ENCODE measurements at regions not wholly inside any gene's neighbourhood (a gene's known extent, or its start where the extent isn't known, plus 50 kb on each side); places are given as distances from the start of the nearest gene placed in this dataset.

GRCh38 chr21:24852610-24853195 lies 754.6 kb downstream of the MRPL39 start:
- no peak overlapping the region for H3K27ac ChIP-seq (ENCODE audit: extremely low read depth, low read depth, low read length)
- H3K9me3 ChIP-seq (ENCODE audit: control insufficient read depth, insufficient read depth, low read depth, low read length), result no peaks in the 10 kb centered on the region
- no peak overlapping the region for H3K4me3 ChIP-seq (ENCODE audit: low read depth, low read length)
- H3K4me1 ChIP-seq (ENCODE audit: control insufficient read depth, insufficient read depth, low read length), result no peaks in the 10 kb centered on the region
- ChIA-PET POLR2A (no interaction called here), CTCF (no interaction called here)
- TF ChIP-seq ZNF132 (tag by site-specific recombination; IDR thresholded peaks at IDR 0.05; ENCODE audit: borderline replicate concordance), result no peak
- no peak for TF ChIP-seq ZNF394 (tag by site-specific recombination; IDR thresholded peaks at IDR 0.05; ENCODE audit: borderline replicate concordance)
- TF ChIP-seq BCL6B (tag by site-specific recombination; IDR thresholded peaks at IDR 0.05), result no peak
- TF ChIP-seq OSR2 (tag by site-specific recombination; IDR thresholded peaks at IDR 0.05), result no peak
- TF ChIP-seq HOXC10 (CRISPR knock-in tag; IDR thresholded peaks at IDR 0.05), result no peak
- TF ChIP-seq ZNF362 (tag by site-specific recombination; IDR thresholded peaks at IDR 0.05), result no peak
- no peaks in the 10 kb centered on the region for H3K36me3 ChIP-seq (ENCODE audit: control insufficient read depth in 2 of 2, insufficient read depth in 1 of 2, low read length in 2 of 2)

DNA sequence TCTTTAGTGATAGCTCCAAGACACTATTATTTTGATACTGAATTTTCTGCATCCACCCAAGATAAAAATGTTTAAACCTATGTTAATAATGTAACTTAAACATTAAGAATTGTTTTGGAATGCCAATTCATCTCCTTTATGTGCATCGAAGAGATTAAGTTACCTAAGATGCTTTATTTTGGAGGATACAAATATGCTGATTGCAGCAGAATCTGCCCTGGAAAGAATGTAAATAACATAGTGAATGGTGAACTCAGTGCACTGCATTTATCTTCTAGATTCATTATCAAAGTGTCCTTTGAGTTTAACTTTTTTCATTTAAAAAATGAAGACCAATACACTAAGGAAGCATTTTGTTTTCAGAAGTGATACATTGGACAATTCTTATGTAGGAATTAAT lies 757.2 kb downstream of the MRPL39 start:
- ChIA-PET POLR2A (no interaction called here), CTCF (no interaction called here)
- no peak for TF ChIP-seq ZIC2 (tag by site-specific recombination; IDR thresholded peaks at IDR 0.05)
- no peak for TF ChIP-seq ZNF211 (tag by site-specific recombination; IDR thresholded peaks at IDR 0.05; ENCODE audit: low read depth)
- TF ChIP-seq BCL6B (tag by site-specific recombination; IDR thresholded peaks at IDR 0.05), result no peak
- no peak for TF ChIP-seq KLF17 (tag by site-specific recombination; IDR thresholded peaks at IDR 0.05)
- TF ChIP-seq YY2 (tag by site-specific recombination; IDR thresholded peaks at IDR 0.05), result no peak
- TF ChIP-seq ZNF404 (tag by site-specific recombination; IDR thresholded peaks at IDR 0.05), result no peak
- TF ChIP-seq, protein P1, sequence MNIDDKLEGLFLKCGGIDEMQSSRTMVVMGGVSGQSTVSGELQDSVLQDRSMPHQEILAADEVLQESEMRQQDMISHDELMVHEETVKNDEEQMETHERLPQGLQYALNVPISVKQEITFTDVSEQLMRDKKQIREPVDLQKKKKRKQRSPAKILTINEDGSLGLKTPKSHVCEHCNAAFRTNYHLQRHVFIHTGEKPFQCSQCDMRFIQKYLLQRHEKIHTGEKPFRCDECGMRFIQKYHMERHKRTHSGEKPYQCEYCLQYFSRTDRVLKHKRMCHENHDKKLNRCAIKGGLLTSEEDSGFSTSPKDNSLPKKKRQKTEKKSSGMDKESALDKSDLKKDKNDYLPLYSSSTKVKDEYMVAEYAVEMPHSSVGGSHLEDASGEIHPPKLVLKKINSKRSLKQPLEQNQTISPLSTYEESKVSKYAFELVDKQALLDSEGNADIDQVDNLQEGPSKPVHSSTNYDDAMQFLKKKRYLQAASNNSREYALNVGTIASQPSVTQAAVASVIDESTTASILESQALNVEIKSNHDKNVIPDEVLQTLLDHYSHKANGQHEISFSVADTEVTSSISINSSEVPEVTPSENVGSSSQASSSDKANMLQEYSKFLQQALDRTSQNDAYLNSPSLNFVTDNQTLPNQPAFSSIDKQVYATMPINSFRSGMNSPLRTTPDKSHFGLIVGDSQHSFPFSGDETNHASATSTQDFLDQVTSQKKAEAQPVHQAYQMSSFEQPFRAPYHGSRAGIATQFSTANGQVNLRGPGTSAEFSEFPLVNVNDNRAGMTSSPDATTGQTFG (tag by site-specific recombination; IDR thresholded peaks at IDR 0.05; ENCODE audit: borderline replicate concordance), result no peak
- no peak for TF ChIP-seq ZNF202 (tag by site-specific recombination; IDR thresholded peaks at IDR 0.05; ENCODE audit: borderline replicate concordance)
- no peaks in the 10 kb centered on the region for H3K9me3 ChIP-seq (ENCODE audit: control insufficient read depth, insufficient read depth, low read depth, low read length)
- H3K4me3 ChIP-seq (ENCODE audit: low read depth, low read length), result no peak overlapping the region
- no peaks in the 10 kb centered on the region for H3K36me3 ChIP-seq (ENCODE audit: control insufficient read depth in 2 of 2, insufficient read depth in 1 of 2, low read length in 2 of 2)
- H3K4me1 ChIP-seq (ENCODE audit: control insufficient read depth, insufficient read depth, low read length), result no peaks in the 10 kb centered on the region
- no peak overlapping the region for H3K27ac ChIP-seq (ENCODE audit: extremely low read depth, low read depth, low read length)

- POLR2A ChIA-PET, result no interaction called here
- TF ChIP-seq ZNF488 (tag by site-specific recombination; IDR thresholded peaks at IDR 0.05), result no peak
- TF ChIP-seq, protein P1 (tag by site-specific recombination; IDR thresholded peaks at IDR 0.05; ENCODE audit: borderline replicate concordance), result no peak
- no peak for TF ChIP-seq ZNF354C (tag by site-specific recombination; IDR thresholded peaks at IDR 0.05; ENCODE audit: borderline replicate concordance, low read depth)
- TF ChIP-seq ZNF626 (tag by site-specific recombination; IDR thresholded peaks at IDR 0.05), result no peak
- no peak for TF ChIP-seq ZNF214 (tag by site-specific recombination; IDR thresholded peaks at IDR 0.05; ENCODE audit: borderline replicate concordance)
- no peak for TF ChIP-seq BCL11A (tag by site-specific recombination; IDR thresholded peaks at IDR 0.05; ENCODE audit: low read depth)
- TF ChIP-seq ZNF239 (tag by site-specific recombination; IDR thresholded peaks at IDR 0.05), result no peak
Observed at GRCh38 chr21:24844671-24845070, 762.6 kb downstream of the MRPL39 start.

More at GRCh38 chr21:24844671-24845070, 762.6 kb downstream of the MRPL39 start:
- H3K36me3 ChIP-seq (ENCODE audit: control insufficient read depth in 2 of 2, insufficient read depth in 1 of 2, low read length in 2 of 2), result no peaks in the 10 kb centered on the region
- no peak overlapping the region for H3K4me3 ChIP-seq (ENCODE audit: low read depth, low read length)
- no peaks in the 10 kb centered on the region for H3K9me3 ChIP-seq (ENCODE audit: control insufficient read depth, insufficient read depth, low read depth, low read length)
- no peak overlapping the region for H3K27ac ChIP-seq (ENCODE audit: extremely low read depth, low read depth, low read length)
- CTCF ChIA-PET, result no interaction called here
- H3K4me1 ChIP-seq (ENCODE audit: control insufficient read depth, insufficient read depth, low read length), result no peaks in the 10 kb centered on the region

All from HEK293 (cell line).